WTC11 (cell line): ENCODE measurements at regions not wholly inside any gene's neighbourhood (a gene's known extent, or its start where the extent isn't known, plus 50 kb on each side); places are given as distances from the start of the nearest gene placed in this dataset.

Experiments
- ATAC-seq: fragments of 200-7000 bp; cut with Tn5 transposase; 2 replicates; pipeline ENCODE4 v1.10.0; 2021; ENCODE audit warnings: mild to moderate bottlenecking, moderate library complexity
- CTCF ChIA-PET: fragments of 300-600 bp; sonication (Branson Sonifier 250); formaldehyde crosslinking; loops from one replicate; lab custom pipeline; 2021; ENCODE audit warnings: antibody characterized with exemption; lab: Charles Lee
- POLR2A ChIA-PET: fragments of 350-600 bp; sonication (Branson Sonifier 250); formaldehyde crosslinking; loops from one replicate; lab custom pipeline; 2021; ENCODE audit warnings: antibody characterized with exemption; lab: Charles Lee
- DNase-seq: peaks from one replicate; pipeline ENCODE4 v3.0.0; 2021; ENCODE audit warnings: low spot score
- H3K27ac Mint-ChIP-seq: 2 replicates; pipeline ENCODE4 v1.8.0; 2021; ENCODE audit warnings: mixed read lengths
- H3K27me3 Mint-ChIP-seq: 2 replicates; pipeline ENCODE4 v1.8.0; 2021; ENCODE audit warnings: low read depth, mild to moderate bottlenecking, moderate library complexity, mixed read lengths
- H3K36me3 Mint-ChIP-seq: 2 replicates; pipeline ENCODE4 v1.8.0; 2021; ENCODE audit warnings: mixed read lengths
- H3K4me1 Mint-ChIP-seq: 2 replicates; pipeline ENCODE4 v1.8.0; 2022; ENCODE audit warnings: mixed read lengths
- H3K4me3 Mint-ChIP-seq: 2 replicates; pipeline ENCODE4 v1.8.0; 2021; ENCODE audit warnings: mild to moderate bottlenecking, moderate library complexity, mixed read lengths
- H3K9me3 Mint-ChIP-seq: 2 replicates; pipeline ENCODE4 v1.8.0; 2021; ENCODE audit warnings: mixed read lengths
- ATF2 ChIP-seq: sonication (generic); formaldehyde crosslinking; IDR thresholded peaks from 2 replicates; pipeline ENCODE4 v1.8.1; 2022; ENCODE audit warnings: low read depth, missing genetic modification reagents, borderline replicate concordance
- CBFB ChIP-seq: sonication (generic); formaldehyde crosslinking; IDR thresholded peaks from 2 replicates; pipeline ENCODE4 v1.8.1; 2022; ENCODE audit warnings: mild to moderate bottlenecking, low read depth, missing genetic modification reagents
- CREM ChIP-seq: sonication (generic); formaldehyde crosslinking; IDR thresholded peaks from 2 replicates; pipeline ENCODE4 v1.8.1; 2022; ENCODE audit warnings: mild to moderate bottlenecking, missing genetic modification reagents, moderate library complexity
- E2F4 ChIP-seq: sonication (generic); formaldehyde crosslinking; IDR thresholded peaks from 2 replicates; pipeline ENCODE4 v1.8.1; 2022; ENCODE audit warnings: low read depth, mild to moderate bottlenecking, moderate library complexity, missing genetic modification reagents, borderline replicate concordance
- ELF4 ChIP-seq: sonication (generic); formaldehyde crosslinking; IDR thresholded peaks from 2 replicates; pipeline ENCODE4 v1.8.1; 2022; ENCODE audit warnings: low read depth, mild to moderate bottlenecking, moderate library complexity, missing genetic modification reagents
- FOXP1 ChIP-seq: sonication (generic); formaldehyde crosslinking; IDR thresholded peaks from 2 replicates; pipeline ENCODE4 v1.8.0; 2022; ENCODE audit warnings: missing genetic modification reagents, mild to moderate bottlenecking, moderate library complexity, borderline replicate concordance
- HMGXB4 ChIP-seq: sonication (generic); formaldehyde crosslinking; IDR thresholded peaks from 2 replicates; pipeline ENCODE4 v1.8.1; 2023; ENCODE audit warnings: mild to moderate bottlenecking, moderate library complexity, missing genetic modification reagents
- IRF1 ChIP-seq: sonication (generic); formaldehyde crosslinking; IDR thresholded peaks from 2 replicates; pipeline ENCODE4 v1.8.0; 2023; ENCODE audit warnings: missing genetic modification reagents
- MAX ChIP-seq: sonication (generic); formaldehyde crosslinking; IDR thresholded peaks from 2 replicates; pipeline ENCODE4 v1.8.0; 2022; ENCODE audit warnings: mild to moderate bottlenecking, missing genetic modification reagents
- PREB ChIP-seq: sonication (generic); formaldehyde crosslinking; IDR thresholded peaks from 2 replicates; pipeline ENCODE4 v1.8.1; 2022; ENCODE audit warnings: mild to moderate bottlenecking, missing genetic modification reagents, moderate library complexity, borderline replicate concordance
- STAT6 ChIP-seq: sonication (generic); formaldehyde crosslinking; conservative IDR thresholded peaks from 2 replicates; pipeline ENCODE4 v1.8.1; 2023; ENCODE audit warnings: mild to moderate bottlenecking, low read depth, missing genetic modification reagents, moderate library complexity
- TEAD1 ChIP-seq: sonication (generic); formaldehyde crosslinking; IDR thresholded peaks from 2 replicates; pipeline ENCODE4 v1.8.0; 2022; ENCODE audit warnings: mild to moderate bottlenecking, missing genetic modification reagents
- USF1 ChIP-seq: sonication (generic); formaldehyde crosslinking; IDR thresholded peaks from 2 replicates; pipeline ENCODE4 v1.8.0; 2022; ENCODE audit warnings: mild to moderate bottlenecking, missing genetic modification reagents
- ZNF281 ChIP-seq: sonication (generic); formaldehyde crosslinking; IDR thresholded peaks from 2 replicates; pipeline ENCODE4 v1.8.0; 2023; ENCODE audit warnings: mild to moderate bottlenecking, missing genetic modification reagents
- ZSCAN18 ChIP-seq: fragments of 250-450 bp; sonication (Bioruptor Pico); IDR thresholded peaks from 2 replicates; pipeline ENCODE4 v2.1.2; 2022; ENCODE audit warnings: mild to moderate bottlenecking, moderate library complexity

- CTCF ChIA-PET = no interaction called here
- no peak for DNase-seq
- TF ChIP-seq HMGXB4 (no peak), ZNF281 (no peak), ZSCAN18 (CRISPR knock-in tag) (no peak)
- peaks cover 15% of the 10 kb centered on the region for H3K9me3 Mint-ChIP-seq
- POLR2A ChIA-PET = no interaction called here
- no peak overlapping the region for H3K4me3 Mint-ChIP-seq
- no peaks in the 10 kb centered on the region for H3K27me3 Mint-ChIP-seq
- no peaks in the 10 kb centered on the region for H3K4me1 Mint-ChIP-seq
- H3K36me3 Mint-ChIP-seq = no peaks in the 10 kb centered on the region
- no peak for ATAC-seq
- no peak overlapping the region for H3K27ac Mint-ChIP-seq
Observed at GRCh38 chr6:169071394-169071793, 182.3 kb downstream of the THBS2 start.

- peaks cover 16% of the 10 kb centered on the region for H3K9me3 Mint-ChIP-seq
- ATAC-seq = no peak
- no peaks in the 10 kb centered on the region for H3K36me3 Mint-ChIP-seq
- DNase-seq = no peak
- H3K4me1 Mint-ChIP-seq = no peaks in the 10 kb centered on the region
- H3K27me3 Mint-ChIP-seq = no peaks in the 10 kb centered on the region
- POLR2A ChIA-PET = no interaction called here
- TF ChIP-seq STAT6 (CRISPR knock-in tag) (no peak), USF1 (CRISPR knock-in tag) (no peak), CREM (no peak), CBFB (CRISPR knock-in tag) (no peak)
- TF ChIP-seq, all 79 proteins: peak for 0
- Mint-ChIP-seq H3K27ac (no peak overlapping the region), H3K4me3 (no peak overlapping the region)
- CTCF ChIA-PET = no interaction called here
Observed at GRCh38 chr6:169070506-169071176, 183.0 kb downstream of the THBS2 start.

- Mint-ChIP-seq H3K27me3 (no peaks in the 10 kb centered on the region), H3K4me3 (no peak overlapping the region), H3K27ac (no peak overlapping the region), H3K36me3 (no peaks in the 10 kb centered on the region), H3K9me3 (peaks cover 19% of the 10 kb centered on the region), H3K4me1 (no peaks in the 10 kb centered on the region)
- CTCF ChIA-PET = no interaction called here
- POLR2A ChIA-PET = no interaction called here
- no peak for ATAC-seq
- DNase-seq = no peak
- no peak for TF ChIP-seq ELF4 (CRISPR knock-in tag)
- TF ChIP-seq PREB (CRISPR knock-in tag) = no peak
- TF ChIP-seq CREM = no peak
- no peak for TF ChIP-seq MAX (CRISPR knock-in tag)
- no peak for TF ChIP-seq TEAD1
- TF ChIP-seq E2F4 (CRISPR knock-in tag) = no peak
- no peak for TF ChIP-seq IRF1
- TF ChIP-seq ATF2 = no peak
- TF ChIP-seq FOXP1 (CRISPR knock-in tag) = no peak
Observed at GRCh38 chr6:169069356-169069755, 184.3 kb downstream of the THBS2 start.
